Left ventricle myocardium superior (tissue), 1 donor: ENCODE measurements at regions not wholly inside any gene's neighbourhood (a gene's known extent, or its start where the extent isn't known, plus 50 kb on each side); places are given as distances from the start of the nearest gene placed in this dataset.

Experiments used
- ATAC-seq: fragments of 200-7000 bp; cut with Tn5 transposase; one replicate; pipeline ENCODE4 v1.9.1; 2020; ENCODE audit warnings: mild to moderate bottlenecking, moderate library complexity
- DNase-seq: peaks from one replicate; pipeline ENCODE4 v3.0.0-alpha.2; 2020
- intact Hi-C: fragments of 100-400 bp; cut with micrococcal nuclease; formaldehyde crosslinking; loops from one replicate; pipeline ENCODE4 v1.11.0; 2022
- donor health status: DM: no; HTN: yes; CAD: no; lungs with severe emphysema.

DNA sequence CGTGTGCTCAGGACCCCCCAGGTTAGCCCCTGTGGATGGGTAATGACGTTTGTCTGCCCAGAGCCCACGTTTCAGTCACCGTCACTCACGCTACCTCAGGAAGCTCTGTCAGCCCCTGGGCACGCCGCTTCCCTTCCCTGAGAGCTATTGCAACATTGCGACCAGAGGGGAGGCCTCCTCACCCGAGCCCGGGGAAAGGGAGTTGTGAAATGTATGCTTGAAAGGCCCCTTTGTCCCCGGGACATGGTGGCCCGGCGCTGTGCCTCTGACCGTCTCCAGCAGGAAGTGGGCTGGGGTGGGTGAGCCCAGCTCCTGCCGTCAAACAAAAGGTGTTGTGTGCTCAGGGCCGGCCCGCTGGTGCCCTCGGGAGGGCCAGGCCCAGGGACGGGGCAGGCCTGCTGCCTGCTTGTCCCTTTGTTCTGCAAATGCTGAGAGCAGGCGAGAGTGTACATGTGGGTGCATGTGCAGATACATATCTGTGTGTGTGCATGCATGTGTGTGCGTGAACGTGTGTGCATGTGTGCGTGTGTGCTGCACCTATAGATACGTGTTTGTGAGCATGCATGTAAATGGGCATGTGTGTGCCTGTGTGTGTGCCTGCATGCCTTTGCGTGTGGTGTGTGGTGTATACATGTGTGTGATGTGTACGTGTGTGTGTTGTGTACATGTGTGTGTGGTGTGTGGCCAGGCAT, 1125.0 kb downstream of the BRD1 start:
- no peak for DNase-seq
- ATAC-seq = peak; percentile 72
- intact Hi-C loops = no loop called here

DNA sequence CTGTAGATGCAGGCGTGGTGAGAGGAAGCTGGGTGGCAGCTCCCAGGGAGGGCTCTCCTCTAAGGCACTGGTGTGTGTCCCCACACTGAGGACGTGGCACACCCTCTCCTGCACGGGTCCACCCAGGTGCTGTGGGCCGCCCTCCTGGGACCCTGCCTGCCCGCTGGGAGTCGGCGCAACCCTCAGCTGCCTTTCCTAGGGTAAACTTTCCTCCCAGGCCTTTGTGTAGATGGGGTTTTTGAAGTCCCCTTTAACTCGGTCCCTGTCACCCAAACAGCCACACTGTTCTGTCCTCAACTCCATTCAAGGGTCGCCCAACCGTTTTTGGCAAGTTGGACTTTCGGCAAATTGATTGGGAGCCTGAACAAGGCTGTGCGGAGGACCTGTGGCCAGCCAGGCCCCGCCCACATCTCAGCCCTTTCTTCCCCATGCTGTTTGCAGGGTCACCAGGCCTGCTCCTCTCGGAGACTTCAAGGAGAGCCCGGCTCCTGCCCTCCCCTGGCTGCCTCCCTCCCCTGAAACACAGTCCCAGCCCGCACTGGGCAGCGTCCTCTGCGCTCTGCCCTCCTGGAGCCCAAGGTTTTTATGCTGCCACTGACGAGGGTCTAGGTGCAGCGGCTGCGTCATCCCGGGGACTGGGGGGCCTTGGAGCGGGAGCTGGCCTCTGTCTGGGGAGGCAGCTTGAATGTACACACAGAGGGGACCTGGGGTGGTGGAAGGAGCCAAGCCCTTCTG, 1126.2 kb downstream of the BRD1 start:
- intact Hi-C loops = no loop called here

DNA sequence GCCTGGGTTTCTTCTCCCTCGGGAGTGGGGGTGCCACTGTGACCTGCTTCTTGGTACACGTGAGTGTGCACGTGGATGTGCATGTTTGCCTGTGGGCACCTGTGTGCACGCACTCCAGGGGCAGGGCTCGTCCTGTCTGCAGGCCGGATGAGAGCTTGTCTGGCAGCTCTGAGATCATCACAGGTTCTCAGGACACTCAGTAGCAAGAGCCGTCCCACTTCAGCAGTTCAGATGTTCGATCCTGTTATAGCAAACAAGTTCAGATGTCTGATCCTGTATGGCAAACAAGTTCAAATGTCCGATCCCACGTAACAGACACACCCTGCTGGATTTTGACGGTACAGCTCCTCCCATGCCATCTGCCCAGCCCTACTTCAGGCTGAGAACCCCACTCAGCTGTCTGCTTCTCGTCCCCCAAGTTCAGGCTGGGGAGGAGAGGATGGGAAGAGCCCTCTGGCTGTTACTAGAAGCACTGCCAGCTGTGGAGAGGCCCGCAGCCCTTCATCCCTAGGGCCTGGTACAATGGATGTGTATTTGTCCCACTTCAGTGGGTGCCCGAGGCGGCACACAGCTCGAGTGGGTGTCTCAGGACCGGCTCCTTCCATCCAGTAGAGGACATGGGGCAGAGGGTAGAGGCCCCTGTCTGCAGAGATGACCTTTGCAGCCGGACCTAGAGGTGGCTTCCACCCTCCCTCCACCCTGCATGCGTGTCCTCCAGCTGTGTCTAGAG, 1126.9 kb downstream of the BRD1 start:
- no peak for ATAC-seq
- intact Hi-C loops = no loop called here
- DNase-seq = no peak

More for the DNA sequence above, 1126.2 kb downstream of the BRD1 start:
- no peak for ATAC-seq
- no peak for DNase-seq

DNA sequence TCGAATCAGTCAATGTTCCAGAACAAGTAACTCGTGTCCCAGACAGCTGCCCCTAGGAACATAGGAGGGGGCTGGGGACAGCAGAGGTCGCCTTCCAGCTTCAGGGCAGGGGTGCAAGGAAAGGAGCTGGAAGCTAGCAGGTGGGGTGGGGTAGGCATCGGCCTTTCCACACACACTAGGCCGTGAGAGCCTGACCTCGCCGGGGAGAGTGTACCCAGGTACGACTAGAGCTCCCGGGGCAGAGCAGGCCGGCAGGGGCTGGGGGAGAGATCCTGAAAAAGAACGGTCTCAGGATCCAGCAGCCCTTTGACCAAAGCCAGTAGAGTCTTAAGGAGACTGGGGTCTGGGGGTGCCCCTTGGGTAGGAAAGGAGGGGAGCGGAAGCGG, 1127.5 kb downstream of the BRD1 start:
- DNase-seq (no peak), ATAC-seq (no peak)
- intact Hi-C loops = no loop called here

DNA sequence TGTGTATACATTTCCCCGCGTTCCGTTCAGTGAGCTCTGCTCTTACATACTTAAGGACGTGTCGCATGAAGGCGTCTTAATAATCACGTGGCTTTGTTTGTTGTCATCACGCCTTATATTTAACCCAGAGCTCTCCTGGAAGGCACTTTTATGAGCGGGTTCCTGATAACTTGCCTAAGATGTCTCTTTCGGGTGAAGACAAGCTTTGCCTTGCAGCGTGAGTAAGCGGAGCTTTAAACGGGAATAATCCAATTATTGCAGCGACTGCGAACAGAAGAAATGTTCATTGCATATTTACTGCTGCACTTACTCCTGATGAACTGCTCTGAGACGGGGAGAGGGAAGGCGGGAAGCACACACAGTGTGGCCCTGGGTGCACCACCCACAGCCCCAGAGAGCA, 1128.2 kb downstream of the BRD1 start:
- ATAC-seq (no peak), DNase-seq (no peak)
- intact Hi-C loops = no loop called here

DNA sequence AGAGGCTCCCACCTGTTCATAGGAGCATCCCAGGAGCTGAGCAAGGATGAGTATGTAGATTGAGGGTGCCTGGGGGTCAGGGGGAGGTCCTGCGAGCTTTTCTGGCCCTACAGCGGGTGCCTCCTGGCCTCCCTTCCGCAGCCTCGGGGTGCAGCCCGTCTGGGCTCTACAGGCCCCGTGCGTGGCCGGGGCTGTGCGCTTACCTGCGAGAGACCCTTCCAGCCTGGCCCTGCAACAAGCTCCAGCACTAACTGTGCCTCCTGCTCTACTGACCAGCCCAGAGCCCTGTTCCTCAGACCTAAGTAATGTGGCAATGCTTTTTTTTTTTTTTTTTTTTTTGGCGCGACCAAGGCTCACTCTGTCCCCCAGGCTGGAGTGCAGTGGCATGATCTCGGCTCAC, 1129.1 kb downstream of the BRD1 start:
- ATAC-seq (no peak), DNase-seq (peak; percentile 3)
- intact Hi-C loops = no loop called here

DNA sequence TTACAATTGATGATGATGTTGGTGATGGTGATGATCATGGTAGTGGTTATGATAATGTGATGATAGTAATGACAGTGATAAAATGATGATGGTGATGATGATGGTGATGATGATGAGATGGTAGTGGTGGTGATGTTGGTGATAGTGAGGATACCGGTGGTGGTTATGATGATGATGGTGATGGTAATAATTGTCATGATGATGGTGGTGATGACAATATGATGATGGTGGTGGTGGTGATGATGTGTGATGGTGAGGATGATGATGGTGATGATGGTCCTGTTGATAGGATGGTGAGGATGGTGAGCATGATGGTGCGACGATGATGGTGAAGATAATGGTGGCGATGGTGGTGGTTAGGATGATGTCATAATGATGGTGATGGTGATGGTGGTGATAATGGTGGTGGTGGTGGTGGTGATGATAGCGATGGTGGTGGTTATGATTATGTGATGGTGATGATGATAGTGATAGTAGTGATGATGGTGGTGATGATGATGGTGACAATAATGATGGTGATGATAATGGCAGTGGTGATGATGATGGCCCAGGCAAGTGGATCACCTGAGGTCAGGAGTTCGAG, 1129.9 kb downstream of the BRD1 start:
- intact Hi-C loops = no loop called here
- ATAC-seq = no peak
- DNase-seq = no peak

DNA sequence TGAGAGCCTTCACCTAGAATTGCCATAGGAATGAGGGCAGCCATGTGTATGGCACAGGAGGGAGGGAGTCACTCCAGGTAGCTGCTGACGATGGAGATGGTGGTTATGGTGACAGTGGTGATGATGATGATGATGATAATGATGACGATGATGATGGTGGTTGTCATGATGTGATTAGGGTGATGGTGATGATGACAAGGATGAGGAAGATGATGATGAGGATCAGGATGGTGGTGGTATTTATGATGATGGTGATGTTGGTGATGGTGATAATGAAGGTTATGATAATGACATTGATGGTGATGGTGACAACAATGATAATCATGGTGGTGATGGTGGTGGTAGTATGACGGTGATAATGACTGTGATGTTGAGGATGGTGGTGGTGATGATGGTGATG, 1130.5 kb downstream of the BRD1 start:
- ATAC-seq (no peak), DNase-seq (no peak)
- intact Hi-C loops = no loop called here

DNA sequence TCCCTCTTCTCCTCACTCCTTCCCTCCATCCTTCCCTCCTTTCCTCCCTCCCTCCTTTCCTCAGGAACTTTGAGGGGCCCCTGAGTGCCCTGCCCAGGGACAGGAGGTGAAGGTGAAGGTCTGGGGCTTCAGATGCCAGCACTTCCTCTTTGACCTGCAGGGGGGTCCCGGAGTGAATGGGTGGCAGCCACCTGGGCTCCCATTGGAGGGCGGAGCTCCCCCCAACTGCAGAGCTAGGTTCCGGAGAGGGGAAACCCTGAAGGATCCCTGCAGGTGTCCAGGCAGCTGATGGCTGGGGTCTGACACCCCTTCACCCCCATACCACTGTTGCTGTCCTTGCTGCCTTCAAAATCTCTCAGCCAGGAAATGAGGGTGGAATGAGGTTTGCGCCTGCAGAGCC, 1131.3 kb downstream of the BRD1 start:
- no peak for ATAC-seq
- DNase-seq = no peak
- intact Hi-C loops = no loop called here

DNA sequence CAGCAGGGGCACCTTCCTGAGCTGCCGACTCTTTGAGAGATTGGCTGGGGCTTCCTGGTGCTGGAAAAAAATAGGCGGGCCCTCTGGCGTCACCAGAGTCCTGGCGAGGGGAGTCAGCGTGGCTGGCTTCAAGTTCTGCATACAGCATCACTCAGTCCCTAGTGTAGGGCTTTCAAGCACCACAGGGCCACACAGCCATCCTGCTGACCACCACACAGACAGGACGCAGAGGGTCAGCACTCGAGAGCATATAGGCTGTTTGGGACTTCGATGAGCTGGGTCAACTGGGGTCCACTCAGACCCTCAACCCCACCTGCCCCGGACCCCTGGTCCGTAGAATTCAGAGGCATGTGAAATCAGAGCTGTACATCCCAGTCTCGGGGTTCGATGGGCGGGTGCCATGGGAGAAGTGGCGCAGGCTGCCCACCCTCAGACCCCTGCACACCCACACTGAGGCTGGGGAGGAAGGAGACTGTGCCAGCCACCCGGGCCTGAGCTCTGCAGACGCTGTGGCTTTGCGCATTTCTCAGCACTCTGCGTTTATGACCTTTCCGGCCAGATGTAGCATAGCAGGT, 1131.9 kb downstream of the BRD1 start:
- DNase-seq (peak; percentile 10), ATAC-seq (no peak)
- intact Hi-C loops = no loop called here

DNA sequence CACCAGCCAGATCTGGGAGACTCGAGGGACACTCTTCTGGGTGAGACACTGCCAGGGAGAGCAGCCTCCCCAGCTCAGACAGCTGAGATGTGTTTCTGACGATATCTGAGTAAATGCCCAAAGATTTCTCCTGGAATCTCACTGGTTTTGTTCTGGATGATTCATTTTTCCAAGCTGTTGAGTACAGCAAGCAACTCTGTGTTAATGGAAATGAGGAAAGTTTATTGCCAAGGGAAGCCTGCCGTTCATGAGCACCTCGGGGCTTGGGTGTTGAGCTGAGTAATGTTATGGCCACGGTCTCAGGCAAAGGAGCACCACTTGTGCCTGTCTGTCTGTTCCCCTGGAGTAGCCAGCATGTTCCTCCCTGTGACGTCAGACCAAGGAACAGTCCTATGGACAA, 1132.4 kb downstream of the BRD1 start:
- ATAC-seq (no peak), DNase-seq (no peak)
- intact Hi-C loops = no loop called here

DNA sequence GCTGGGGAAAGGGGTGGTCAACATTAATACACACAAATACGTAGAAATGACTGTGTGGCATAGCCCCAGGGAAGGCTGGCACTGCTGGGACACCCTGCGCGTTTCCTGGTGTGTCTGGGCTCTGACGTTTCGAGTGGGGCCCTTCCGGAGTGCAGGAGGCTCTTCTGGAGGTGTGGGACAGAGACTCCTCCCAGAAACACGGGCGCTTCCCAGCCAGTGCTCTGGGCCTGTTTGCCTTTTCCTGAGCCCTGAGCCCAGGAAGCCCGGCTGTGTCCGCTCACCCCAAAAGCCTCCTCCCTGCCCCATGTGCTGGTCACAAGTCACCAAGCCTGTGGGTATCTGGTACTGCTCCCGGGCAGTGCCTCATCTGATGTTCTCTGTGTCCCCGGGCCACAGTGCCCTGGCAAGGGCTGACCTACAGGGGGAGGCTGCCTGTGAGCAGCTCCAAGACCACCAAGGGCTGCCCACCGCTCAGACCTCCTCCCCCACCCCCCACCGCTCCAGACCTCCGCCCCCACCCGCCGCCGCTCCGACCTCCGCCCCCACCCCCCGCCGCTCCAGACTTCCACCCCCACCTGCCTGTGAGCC, 1133.3 kb downstream of the BRD1 start:
- ATAC-seq = no peak
- peak; percentile 4 for DNase-seq
- intact Hi-C loops = no loop called here

DNA sequence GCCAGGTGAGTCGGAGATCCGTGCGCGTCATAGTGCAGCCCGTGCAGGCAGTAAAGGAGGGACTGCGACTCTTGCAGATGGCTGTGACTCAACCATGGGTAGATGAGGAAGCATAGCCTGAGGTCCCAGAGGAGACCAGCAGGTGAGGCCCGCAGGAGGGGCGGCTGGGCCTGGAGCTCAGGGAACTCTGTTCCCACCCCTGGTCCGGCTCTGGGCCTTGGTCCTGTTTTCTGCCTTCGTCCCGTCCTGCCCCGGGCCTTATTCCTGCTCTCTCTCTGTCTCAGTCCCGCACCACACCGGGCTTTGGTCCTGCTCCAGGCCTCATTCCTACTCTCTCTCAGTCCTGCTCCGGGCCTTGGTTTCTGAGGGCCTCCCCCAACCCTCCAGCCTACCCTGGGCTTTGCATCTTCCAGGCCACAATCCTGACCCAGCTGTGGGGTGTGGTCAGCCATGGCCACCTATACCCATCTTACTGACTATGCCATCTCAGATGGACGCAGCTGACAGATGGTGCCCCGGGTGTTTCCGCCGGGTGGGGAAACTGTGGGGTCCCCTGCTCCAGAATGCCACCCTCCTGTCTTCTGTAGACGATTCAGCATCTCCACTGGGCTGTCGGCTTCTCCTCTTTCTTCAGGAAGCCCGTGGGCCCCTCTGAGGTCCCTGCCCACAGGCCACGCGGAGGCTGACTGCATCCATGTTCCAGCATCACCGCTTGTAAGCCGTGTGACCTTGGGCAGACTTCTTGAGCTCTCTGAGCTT, 1134.1 kb downstream of the BRD1 start:
- ATAC-seq = no peak
- no peak for DNase-seq
- intact Hi-C loops = no loop called here

DNA sequence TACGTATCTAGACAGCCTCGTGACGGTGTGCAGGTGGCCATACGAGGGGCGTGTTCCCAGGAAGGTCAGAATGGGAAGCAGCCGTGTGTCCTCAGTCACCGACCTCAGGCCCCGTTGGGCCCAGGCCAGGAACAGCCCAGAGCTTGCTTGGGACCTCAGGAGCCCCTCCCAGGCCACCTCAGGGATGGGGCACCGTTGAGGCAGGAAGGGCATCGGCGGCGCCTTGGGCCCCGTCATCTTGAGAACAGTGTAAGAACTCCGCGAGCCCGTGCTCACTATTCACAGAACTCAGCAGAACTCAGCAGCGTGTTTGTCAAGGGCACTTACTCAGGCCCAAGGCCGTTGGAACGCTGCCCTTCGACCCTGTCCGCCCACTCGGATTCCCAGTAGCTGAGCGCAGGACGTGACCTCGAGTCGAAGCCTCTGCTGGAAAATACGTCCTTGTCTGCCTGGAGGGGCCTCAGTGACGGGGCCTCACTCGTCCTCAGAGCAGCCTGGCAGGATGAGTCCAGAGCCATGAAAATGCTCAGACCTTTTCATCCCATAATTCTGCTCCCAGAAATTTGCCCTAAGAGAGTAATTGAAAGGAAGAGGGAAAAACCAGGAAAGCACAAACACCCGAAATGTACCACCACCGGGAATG, 1134.8 kb downstream of the BRD1 start:
- ATAC-seq = no peak
- DNase-seq = no peak
- intact Hi-C loops = no loop called here

DNA sequence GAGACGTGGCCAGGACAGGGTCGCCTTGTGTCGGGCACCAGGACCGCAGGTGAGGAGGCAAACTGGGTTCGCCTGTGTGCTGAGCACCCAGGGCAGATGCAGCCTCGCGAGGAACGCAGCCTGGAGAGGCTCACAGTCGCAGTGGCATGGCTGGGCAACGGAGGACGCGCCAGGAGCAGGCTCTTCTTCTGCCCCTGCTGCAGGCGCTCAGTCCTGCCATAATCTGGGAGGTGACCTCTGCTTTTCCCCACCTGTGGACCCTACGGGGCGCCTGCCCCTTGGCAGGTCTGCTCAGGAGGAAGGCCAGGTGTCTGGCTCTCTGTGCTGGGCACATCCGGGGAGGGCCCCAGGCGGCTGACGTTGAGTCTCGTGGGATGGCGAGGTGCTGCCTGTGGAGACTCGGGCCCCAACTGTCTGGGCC, 1136.2 kb downstream of the BRD1 start:
- DNase-seq = peak; percentile 11
- no peak for ATAC-seq
- intact Hi-C loops = no loop called here

DNA sequence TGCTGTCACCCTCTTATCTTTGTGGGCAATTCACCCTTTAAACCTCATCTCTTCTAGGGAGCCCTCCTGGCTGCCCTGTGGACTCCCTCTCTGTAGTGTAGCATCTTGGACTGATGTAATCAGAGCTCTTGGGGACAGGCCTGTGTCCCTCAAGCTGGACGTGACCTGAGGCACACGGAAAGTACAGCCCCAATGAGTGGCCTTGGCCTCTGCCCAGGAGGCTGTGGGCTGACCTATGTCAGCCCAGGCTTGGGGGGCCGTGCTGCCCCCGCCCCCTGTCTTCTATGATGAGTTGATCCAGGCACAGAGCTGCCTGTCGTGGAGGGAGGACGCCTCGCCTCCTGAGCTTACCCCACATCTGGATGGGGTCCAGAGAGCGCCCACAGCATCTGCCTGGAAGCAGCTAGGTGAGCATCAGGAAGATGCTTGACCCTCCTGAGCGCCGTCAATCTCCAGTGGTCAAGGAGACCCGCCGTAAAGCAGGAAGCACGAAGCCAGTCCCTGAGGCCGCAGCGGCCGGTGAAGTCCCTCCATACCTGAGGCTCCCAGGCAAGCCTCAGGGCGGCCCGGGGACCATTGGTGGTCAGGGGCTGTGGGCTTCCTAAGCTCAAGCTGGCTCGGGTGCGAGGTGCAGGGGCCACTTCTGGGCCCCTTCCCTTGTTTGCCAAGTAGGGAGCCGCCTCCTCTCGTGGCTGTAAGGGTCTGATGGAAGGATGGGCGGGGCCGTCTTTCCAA, 1136.9 kb downstream of the BRD1 start:
- peak; percentile 16 for DNase-seq
- intact Hi-C loops = no loop called here
- ATAC-seq = no peak

DNA sequence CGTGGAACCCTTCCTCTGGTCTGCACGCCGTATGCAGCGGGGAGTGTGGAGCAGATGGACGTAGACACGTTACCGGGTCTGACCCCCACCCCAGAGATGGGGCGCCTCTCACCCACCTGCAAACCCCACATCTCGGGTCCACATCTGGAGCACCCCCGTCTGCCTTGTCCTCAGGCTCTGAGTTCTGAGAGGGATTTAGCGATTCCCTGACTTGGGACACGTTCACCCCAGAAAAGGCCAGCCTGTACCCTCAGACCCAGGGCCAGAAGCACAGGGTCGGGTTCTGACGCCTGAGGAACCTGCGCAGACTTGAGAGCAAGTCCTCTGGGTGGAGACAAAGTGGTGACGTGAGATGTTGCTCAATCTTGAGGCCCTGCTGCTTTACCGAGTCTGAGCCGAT, 1138.5 kb downstream of the BRD1 start:
- no peak for ATAC-seq
- intact Hi-C loops = no loop called here
- peak; percentile 15 for DNase-seq

DNA sequence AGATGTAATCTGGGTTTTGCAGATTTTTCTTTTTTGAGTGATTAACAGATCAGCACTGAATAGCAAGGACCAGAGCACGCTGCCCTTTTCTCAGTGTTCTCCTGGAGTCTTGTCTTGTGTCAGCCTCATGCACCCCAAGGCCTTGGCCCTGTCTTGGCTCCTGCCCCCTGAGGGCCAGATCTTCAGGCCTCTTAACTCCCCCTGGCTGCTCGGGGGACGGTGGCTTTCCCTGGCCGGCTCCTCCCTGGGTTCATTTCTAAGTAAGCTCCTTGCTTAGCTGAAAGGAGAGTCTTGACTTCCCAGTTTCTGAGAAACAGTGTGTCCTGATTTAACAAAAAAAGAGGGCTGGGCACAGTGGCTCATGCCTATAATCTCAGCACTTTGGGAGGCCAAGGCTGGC, 1139.3 kb downstream of the BRD1 start:
- DNase-seq (no peak), ATAC-seq (no peak)
- intact Hi-C loops = no loop called here
